AG09319 (cell line): ENCODE measurements at regions not wholly inside any gene's neighbourhood (a gene's known extent, or its start where the extent isn't known, plus 50 kb on each side); places are given as distances from the start of the nearest gene placed in this dataset.

Experiments used
- DNase-seq: peaks from one replicate; pipeline ENCODE4 v3.0.0-alpha.2; 2010; ENCODE audit warnings: low read depth; ENCODE audit errors: extremely low read depth
- CTCF ChIP-seq: IDR thresholded peaks from 2 replicates; pipeline ENCODE4 v1.5.1; 2011; ENCODE audit warnings: low read depth, mild to moderate bottlenecking, inconsistent platforms, low read length, moderate library complexity

- no peak for TF ChIP-seq CTCF
- no peak for DNase-seq
Measured at GRCh38 chr14:49218436-49219092, 367.6 kb downstream of the RPS29 start.

GRCh38 chr14:49212721-49213120 lies 373.5 kb downstream of the RPS29 start:
- TF ChIP-seq CTCF: no peak
- DNase-seq: no peak

GRCh38 chr14:49209416-49209815 lies 376.8 kb downstream of the RPS29 start:
- no peak for DNase-seq
- TF ChIP-seq CTCF: no peak

- no peak for TF ChIP-seq CTCF
- no peak for DNase-seq
Measured at GRCh38 chr14:49206828-49207227, 379.4 kb downstream of the RPS29 start.

- DNase-seq: no peak
Measured at GRCh38 chr14:49203676-49204075, 382.5 kb downstream of the RPS29 start.

GRCh38 chr14:49199159-49199558 lies 387.0 kb downstream of the RPS29 start:
- DNase-seq: no peak
- TF ChIP-seq CTCF: no peak

More at GRCh38 chr14:49203676-49204075, 382.5 kb downstream of the RPS29 start:
- no peak for TF ChIP-seq CTCF

- no peak for DNase-seq
- TF ChIP-seq CTCF: no peak
Measured at GRCh38 chr14:49196327-49196726, 389.9 kb downstream of the RPS29 start.
